Ectodermal cell (in vitro differentiated cells): ENCODE measurements at regions not wholly inside any gene's neighbourhood (a gene's known extent, or its start where the extent isn't known, plus 50 kb on each side); places are given as distances from the start of the nearest gene placed in this dataset.

ENCODE experiments used
- H3K27ac ChIP-seq: 2 replicates; pipeline ENCODE4 v1.7.0; 2013; ENCODE audit warnings: mild to moderate bottlenecking, low read depth, low read length; ENCODE audit not compliant: insufficient read depth, poor library complexity, severe bottlenecking
- H3K27me3 ChIP-seq: 2 replicates; pipeline ENCODE4 v1.7.0; 2013; ENCODE audit warnings: mild to moderate bottlenecking, low read length; ENCODE audit not compliant: insufficient read depth, control insufficient read depth, poor library complexity, severe bottlenecking
- H3K36me3 ChIP-seq: one replicate; pipeline ENCODE4 v1.7.0; 2013; ENCODE audit warnings: low read length; ENCODE audit not compliant: control insufficient read depth, insufficient read depth
- H3K4me1 ChIP-seq: one replicate; pipeline ENCODE4 v1.7.0; 2013; ENCODE audit warnings: low read length; ENCODE audit not compliant: control insufficient read depth, insufficient read depth
- H3K4me3 ChIP-seq: 2 replicates; pipeline ENCODE4 v1.7.0; 2013; ENCODE audit warnings: low read depth, low read length, control low read depth; ENCODE audit not compliant: insufficient read depth
- H3K9me3 ChIP-seq: 2 replicates; pipeline ENCODE4 v1.7.0; 2013; ENCODE audit warnings: mild to moderate bottlenecking, low read length, moderate library complexity; ENCODE audit not compliant: control insufficient read depth
- WGBS, 2 experiments: methylation state at CpG; one replicate each; pipeline ENCODE4 v1.1.7; 2013; ENCODE audit warnings: missing lambda C conversion rate in 2 of 2; 5-methylcytosine and 5-hydroxymethylcytosine counted together

GRCh38 chrX:3167771-3168170 lies 126.5 kb downstream of the ARSF start:
- 92% methylated on average over 4 of the region's 4 CpGs for WGBS, 2 experiments
- H3K36me3 ChIP-seq = no peaks in the 10 kb centered on the region
- H3K9me3 ChIP-seq = no peaks in the 10 kb centered on the region
- peaks cover 4% of the 10 kb centered on the region for H3K4me1 ChIP-seq
- no peak overlapping the region for H3K27ac ChIP-seq
- no peaks in the 10 kb centered on the region for H3K27me3 ChIP-seq
- H3K4me3 ChIP-seq = no peak overlapping the region

DNA sequence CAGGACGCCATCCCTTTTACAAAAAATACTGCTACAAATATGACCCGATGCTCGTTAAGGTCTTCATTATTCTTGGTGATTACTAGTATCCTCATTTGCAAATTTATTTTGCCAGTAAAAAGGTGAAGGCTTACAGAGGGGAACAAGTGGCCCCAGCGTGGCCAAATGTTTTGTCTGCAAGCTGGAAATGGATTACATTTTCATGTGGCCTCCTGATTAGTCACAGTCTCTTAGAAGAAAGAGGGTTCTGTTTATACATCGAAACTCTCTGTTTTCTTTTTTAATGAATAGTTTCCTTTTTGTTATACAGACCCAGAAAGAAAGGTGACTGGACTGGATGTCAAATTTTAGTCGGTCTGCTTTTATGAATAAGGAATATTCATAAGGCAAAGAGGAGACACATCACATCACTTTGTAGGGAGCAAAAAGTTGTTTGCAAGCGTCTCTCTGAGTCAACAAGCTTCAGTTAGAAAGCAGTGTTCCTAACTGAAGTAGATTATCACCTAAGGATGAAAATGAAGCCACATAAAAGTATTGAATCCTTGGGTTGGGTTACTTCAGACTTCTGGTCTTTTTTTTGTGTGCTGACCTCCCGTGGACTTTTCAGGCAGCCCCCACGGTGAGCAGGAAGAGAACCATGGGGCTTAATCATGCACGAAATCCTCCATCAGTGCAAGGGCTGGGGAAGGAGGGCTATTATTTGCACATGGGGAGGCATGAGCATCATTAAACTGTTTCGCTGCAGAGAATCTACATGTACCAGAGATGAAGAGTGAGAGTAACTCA lies 125.6 kb downstream of the ARSF start:
- Histone ChIP-seq H3K4me1 (peaks cover 4% of the 10 kb centered on the region), H3K9me3 (no peaks in the 10 kb centered on the region), H3K4me3 (no peak overlapping the region), H3K27me3 (no peaks in the 10 kb centered on the region), H3K27ac (peak overlapping the region; percentile 26), H3K36me3 (no peaks in the 10 kb centered on the region)
- 53 to 64% methylated on average over 7 to 10 of the region's 11 CpGs for WGBS, 2 experiments

DNA sequence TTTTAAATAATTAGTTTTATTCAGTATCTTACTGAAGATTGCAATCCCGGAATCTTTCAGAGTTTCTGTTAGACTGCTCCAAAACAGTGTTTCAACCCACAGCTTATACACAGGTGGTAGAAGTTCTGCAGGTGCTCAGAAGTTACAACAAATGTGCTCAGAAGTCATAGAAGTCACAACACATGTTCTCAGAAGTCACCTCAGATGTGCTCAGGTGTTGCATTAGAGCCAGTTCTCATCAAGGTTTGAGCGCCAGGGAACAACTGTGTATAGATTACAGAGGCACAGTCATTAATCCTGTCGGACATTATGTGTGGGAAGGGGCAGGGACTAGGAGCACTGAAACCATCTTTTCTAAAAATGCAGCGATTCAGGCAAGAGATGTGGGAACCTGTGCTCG lies 124.5 kb downstream of the ARSF start:
- no peaks in the 10 kb centered on the region for H3K9me3 ChIP-seq
- no peaks in the 10 kb centered on the region for H3K36me3 ChIP-seq
- no peaks in the 10 kb centered on the region for H3K27me3 ChIP-seq
- H3K4me1 ChIP-seq = peaks cover 9% of the 10 kb centered on the region
- H3K27ac ChIP-seq = no peak overlapping the region
- H3K4me3 ChIP-seq = no peak overlapping the region
- WGBS, 2 experiments = 94 to 95% methylated on average over 5 of the region's 5 CpGs
